H9 (cell line): ENCODE measurements at regions not wholly inside any gene's neighbourhood (a gene's known extent, or its start where the extent isn't known, plus 50 kb on each side); places are given as distances from the start of the nearest gene placed in this dataset.

Source experiments
- DNase-seq: peaks from one replicate; pipeline ENCODE4 v3.0.0-alpha.2; 2017
- H2AFZ ChIP-seq: one replicate; pipeline ENCODE4 v1.6.1; 2013; ENCODE audit warnings: mild to moderate bottlenecking, low read length, control low read depth, moderate library complexity
- H2AK5ac ChIP-seq: 2 replicates; pipeline ENCODE4 v1.6.1; 2013; ENCODE audit warnings: low read length, control low read depth, mixed read lengths; ENCODE audit not compliant: insufficient read length
- H2BK120ac ChIP-seq: one replicate; pipeline ENCODE4 v1.6.1; 2013; ENCODE audit warnings: low read depth, mild to moderate bottlenecking, low read length, control low read depth, inconsistent platforms; ENCODE audit not compliant: poor library complexity, severe bottlenecking
- H2BK12ac ChIP-seq: 2 replicates; pipeline ENCODE4 v1.6.1; 2013; ENCODE audit warnings: low read length, control low read depth, mixed read lengths, low read depth; ENCODE audit not compliant: insufficient read length
- H2BK15ac ChIP-seq: 2 replicates; pipeline ENCODE4 v1.6.1; 2013; ENCODE audit warnings: low read depth, low read length, control low read depth
- H2BK20ac ChIP-seq: one replicate; pipeline ENCODE4 v1.6.1; 2013; ENCODE audit warnings: low read depth, mild to moderate bottlenecking, low read length, control low read depth, inconsistent platforms; ENCODE audit not compliant: poor library complexity, severe bottlenecking
- H2BK5ac ChIP-seq: 2 replicates; pipeline ENCODE4 v1.6.1; 2013; ENCODE audit warnings: low read length, control low read depth, mixed read lengths; ENCODE audit not compliant: insufficient read length
- H3K14ac ChIP-seq: 2 replicates; pipeline ENCODE4 v1.6.1; 2013; ENCODE audit warnings: low read length, control low read depth; ENCODE audit not compliant: insufficient read depth
- H3K18ac ChIP-seq: 2 replicates; pipeline ENCODE4 v1.6.1; 2013; ENCODE audit warnings: low read depth, mild to moderate bottlenecking, mixed read lengths, low read length, control low read depth; ENCODE audit not compliant: insufficient read length
- H3K23ac ChIP-seq: 2 replicates; pipeline ENCODE4 v1.6.1; 2013; ENCODE audit warnings: low read length, control low read depth, mixed read lengths, low read depth; ENCODE audit not compliant: insufficient read length
- H3K23me2 ChIP-seq: 2 replicates; pipeline ENCODE4 v1.6.1; 2013; ENCODE audit warnings: low read depth, mild to moderate bottlenecking, mixed read lengths, low read length, control low read depth; ENCODE audit not compliant: insufficient read length, poor library complexity, severe bottlenecking
- H3K27ac ChIP-seq: 2 replicates; pipeline ENCODE4 v1.5.1; 2013; ENCODE audit warnings: low read length, control low read depth, mixed read lengths, low read depth; ENCODE audit not compliant: insufficient read length
- H3K27me3 ChIP-seq: 2 replicates; pipeline ENCODE4 v1.6.1; 2013; ENCODE audit warnings: low read length, control low read depth, inconsistent platforms; ENCODE audit not compliant: insufficient read depth
- H3K4ac ChIP-seq: 2 replicates; pipeline ENCODE4 v1.6.1; 2013; ENCODE audit warnings: low read depth, mild to moderate bottlenecking, control low read depth, inconsistent platforms, low read length, moderate library complexity
- H3K4me1 ChIP-seq: 2 replicates; pipeline ENCODE4 v1.6.1; 2013; ENCODE audit warnings: low read length, control low read depth, inconsistent platforms; ENCODE audit not compliant: insufficient read depth
- H3K4me2 ChIP-seq: 2 replicates; pipeline ENCODE4 v1.6.1; 2013; ENCODE audit warnings: low read length, control low read depth, mixed read lengths; ENCODE audit not compliant: insufficient read length, insufficient read depth
- H3K56ac ChIP-seq: 2 replicates; pipeline ENCODE4 v1.6.1; 2013; ENCODE audit warnings: low read depth, mild to moderate bottlenecking, mixed read lengths, low read length, control low read depth; ENCODE audit not compliant: insufficient read length
- H3K79me1 ChIP-seq: 2 replicates; pipeline ENCODE4 v1.6.1; 2013; ENCODE audit warnings: low read depth, mild to moderate bottlenecking, moderate library complexity, low read length, control low read depth, inconsistent platforms; ENCODE audit not compliant: insufficient read depth, poor library complexity, severe bottlenecking
- H3K79me2 ChIP-seq: 2 replicates; pipeline ENCODE4 v1.6.1; 2013; ENCODE audit warnings: low read length, control low read depth, inconsistent platforms; ENCODE audit not compliant: insufficient read depth
- H3K9ac ChIP-seq: 2 replicates; pipeline ENCODE4 v1.6.1; 2013; ENCODE audit warnings: low read length, control low read depth, mixed read lengths; ENCODE audit not compliant: insufficient read length; ENCODE audit errors: extremely low read depth
- H3K9me3 ChIP-seq: one replicate; pipeline ENCODE4 v1.6.1; 2013; ENCODE audit warnings: low read depth, low read length, inconsistent platforms; ENCODE audit not compliant: control insufficient read depth
- H3T11ph ChIP-seq: one replicate; pipeline ENCODE4 v1.6.1; 2013; ENCODE audit warnings: mild to moderate bottlenecking, low read length, control low read depth, inconsistent platforms
- H4K20me1 ChIP-seq: one replicate; pipeline ENCODE4 v1.6.1; 2013; ENCODE audit not compliant: control insufficient read depth, insufficient read length, insufficient read depth
- H4K5ac ChIP-seq: 2 replicates; pipeline ENCODE4 v1.6.1; 2013; ENCODE audit warnings: low read depth, mild to moderate bottlenecking, mixed read lengths, low read length, control low read depth; ENCODE audit not compliant: insufficient read length
- H4K8ac ChIP-seq: replicated peaks from 2 replicates; pipeline ENCODE4 v1.6.1; 2013; ENCODE audit warnings: low read length, control low read depth, mixed read lengths, low read depth; ENCODE audit not compliant: insufficient read length
- H4K91ac ChIP-seq: 2 replicates; pipeline ENCODE4 v1.6.1; 2013; ENCODE audit warnings: low read depth, mild to moderate bottlenecking, moderate library complexity, mixed read lengths, low read length, control low read depth; ENCODE audit not compliant: insufficient read length
- H3K27ac Mint-ChIP-seq, 3 experiments: 2 replicates in 2 of 3; 3 replicates in 1 of 3; pipeline ENCODE4 v1.8.0; 2020 to 2021; ENCODE audit warnings: mixed read lengths in 3 of 3, mild to moderate bottlenecking in 1 of 3, moderate library complexity in 1 of 3
- H3K27me3 Mint-ChIP-seq: 2 replicates; pipeline ENCODE4 v1.8.0; 2021; ENCODE audit warnings: low read depth, mild to moderate bottlenecking, moderate library complexity, mixed read lengths
- H3K36me3 Mint-ChIP-seq, 3 experiments: 2 replicates in 2 of 3; 3 replicates in 1 of 3; pipeline ENCODE4 v1.8.0; 2020 to 2021; ENCODE audit warnings: low read depth in 3 of 3, mixed read lengths in 3 of 3; ENCODE audit not compliant: insufficient read depth in 1 of 3
- H3K4me1 Mint-ChIP-seq, 2 experiments: 2 replicates each; pipeline ENCODE4 v1.8.0; 2020; ENCODE audit warnings: mixed read lengths in 2 of 2
- H3K4me3 Mint-ChIP-seq, 2 experiments: 2 replicates in 1 of 2; 3 replicates in 1 of 2; pipeline ENCODE4 v1.8.0; 2020 to 2021; ENCODE audit warnings: mild to moderate bottlenecking in 2 of 2, mixed read lengths in 2 of 2, moderate library complexity in 1 of 2
- H3K9me3 Mint-ChIP-seq, 2 experiments: 2 replicates in 1 of 2; 3 replicates in 1 of 2; pipeline ENCODE4 v1.8.0; 2020; ENCODE audit warnings: mild to moderate bottlenecking in 2 of 2, mixed read lengths in 2 of 2, moderate library complexity in 1 of 2
- WGBS: extraction: QIAGEN DNeasy Blood & Tissue Kit; methylation state at CpG from one replicate; pipeline ENCODE4 v1.1.7; 2013; ENCODE audit warnings: missing lambda C conversion rate, low lambda C conversion rate, mixed read lengths; ENCODE audit not compliant: insufficient read length; ENCODE audit errors: extremely low coverage; 5-methylcytosine and 5-hydroxymethylcytosine counted together
- TF ChIP-seq, protein P1 (sequence below): fragments of 200-600 bp; sonication (generic); conservative IDR thresholded peaks from 3 replicates; pipeline ENCODE4 v1.8.0; 2021; ENCODE audit warnings: antibody characterized with exemption, mild to moderate bottlenecking

DNA sequence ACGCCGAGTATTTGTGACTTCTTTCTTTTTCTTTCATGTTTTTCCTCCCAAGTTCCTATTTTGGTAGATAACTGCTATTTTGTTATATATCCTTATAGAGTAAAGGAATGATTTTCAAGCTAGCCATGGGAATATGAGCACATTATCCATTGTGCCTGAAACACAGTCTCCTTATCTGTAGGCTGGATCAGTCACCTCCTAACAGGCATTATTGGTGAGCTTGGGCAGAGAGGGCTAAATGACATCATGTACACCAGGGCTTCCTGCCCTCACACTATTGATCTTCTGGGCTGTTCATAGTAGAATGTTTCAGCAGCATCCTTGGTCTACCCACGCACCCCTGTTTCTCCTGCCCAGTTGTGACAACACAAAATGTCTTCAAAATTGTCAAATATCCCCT, 88.1 kb upstream of the CTBP2 start:
- H2BK15ac ChIP-seq = no peak overlapping the region
- H3K14ac ChIP-seq = no peak overlapping the region
- no peaks in the 10 kb centered on the region for H3K27me3 ChIP-seq
- no CpG with 5 or more reads among the region's 3 CpGs for WGBS
- no peak overlapping the region for H3K4me2 ChIP-seq
- H2AK5ac ChIP-seq = no peak overlapping the region
- H2BK5ac ChIP-seq = no peak overlapping the region
- no peak overlapping the region for H4K91ac ChIP-seq
- no peak overlapping the region for H3K18ac ChIP-seq
- H4K20me1 ChIP-seq = no peaks in the 10 kb centered on the region
- no peak overlapping the region for H2BK120ac ChIP-seq
- no peak overlapping the region for H4K8ac ChIP-seq
- peaks cover 0 to 6% (median 4%) of the 10 kb centered on the region in 3 experiments; a peak in 3 of 7 replicates for H3K36me3 Mint-ChIP-seq
- H3K23me2 ChIP-seq = no peaks in the 10 kb centered on the region
- no peak overlapping the region for H3T11ph ChIP-seq
- no peak overlapping the region for H3K56ac ChIP-seq
- no peak for DNase-seq
- no peak overlapping the region for H3K27ac Mint-ChIP-seq
- H2BK20ac ChIP-seq = no peak overlapping the region
- H3K9me3 Mint-ChIP-seq = peaks cover 13 to 15% of the 10 kb centered on the region in 2 experiments; a peak in 4 of 5 replicates
- no peak overlapping the region for H3K9ac ChIP-seq
- no peaks in the 10 kb centered on the region for H3K79me2 ChIP-seq
- no peak overlapping the region for H3K4ac ChIP-seq
- H3K27me3 Mint-ChIP-seq = peaks cover 21% of the 10 kb centered on the region
- no peak overlapping the region for H4K5ac ChIP-seq
- no peaks in the 10 kb centered on the region for H3K4me1 ChIP-seq
- H3K4me1 Mint-ChIP-seq = no peaks in the 10 kb centered on the region
- H2BK12ac ChIP-seq = no peak overlapping the region
- no peaks in the 10 kb centered on the region for H3K79me1 ChIP-seq
- no peaks in the 10 kb centered on the region for H3K9me3 ChIP-seq
- no peak overlapping the region for H2AFZ ChIP-seq
- no peak overlapping the region for H3K23ac ChIP-seq
- no peak overlapping the region for H3K4me3 Mint-ChIP-seq
- TF ChIP-seq, protein P1, sequence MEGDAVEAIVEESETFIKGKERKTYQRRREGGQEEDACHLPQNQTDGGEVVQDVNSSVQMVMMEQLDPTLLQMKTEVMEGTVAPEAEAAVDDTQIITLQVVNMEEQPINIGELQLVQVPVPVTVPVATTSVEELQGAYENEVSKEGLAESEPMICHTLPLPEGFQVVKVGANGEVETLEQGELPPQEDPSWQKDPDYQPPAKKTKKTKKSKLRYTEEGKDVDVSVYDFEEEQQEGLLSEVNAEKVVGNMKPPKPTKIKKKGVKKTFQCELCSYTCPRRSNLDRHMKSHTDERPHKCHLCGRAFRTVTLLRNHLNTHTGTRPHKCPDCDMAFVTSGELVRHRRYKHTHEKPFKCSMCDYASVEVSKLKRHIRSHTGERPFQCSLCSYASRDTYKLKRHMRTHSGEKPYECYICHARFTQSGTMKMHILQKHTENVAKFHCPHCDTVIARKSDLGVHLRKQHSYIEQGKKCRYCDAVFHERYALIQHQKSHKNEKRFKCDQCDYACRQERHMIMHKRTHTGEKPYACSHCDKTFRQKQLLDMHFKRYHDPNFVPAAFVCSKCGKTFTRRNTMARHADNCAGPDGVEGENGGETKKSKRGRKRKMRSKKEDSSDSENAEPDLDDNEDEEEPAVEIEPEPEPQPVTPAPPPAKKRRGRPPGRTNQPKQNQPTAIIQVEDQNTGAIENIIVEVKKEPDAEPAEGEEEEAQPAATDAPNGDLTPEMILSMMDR = no peak
- H3K27ac ChIP-seq = no peak overlapping the region
